NT2/D1 (cell line): ENCODE measurements at regions not wholly inside any gene's neighbourhood (a gene's known extent, or its start where the extent isn't known, plus 50 kb on each side); places are given as distances from the start of the nearest gene placed in this dataset.

Source experiments
- YY1 ChIP-seq: IDR thresholded peaks from 2 replicates; pipeline ENCODE4 v1.6.1; 2011; ENCODE audit not compliant: insufficient read length, insufficient read depth
- ZNF274 ChIP-seq: IDR thresholded peaks from 2 replicates; pipeline ENCODE4 v1.6.1; 2011; ENCODE audit warnings: mild to moderate bottlenecking, low read depth, low read length

GRCh38 chr6:166814390-166814789, 142.0 kb downstream of the RNASET2 start:
- TF ChIP-seq YY1 = no peak
- no peak for TF ChIP-seq ZNF274
